Stromal cell of bone marrow (primary cell): ENCODE measurements at regions not wholly inside any gene's neighbourhood (a gene's known extent, or its start where the extent isn't known, plus 50 kb on each side); places are given as distances from the start of the nearest gene placed in this dataset.
"Not testable (repeated sequence)": the region's sequence is repeated elsewhere in the genome, so short reads cannot be mapped to it uniquely, and the experiment has no call there.

Source experiments
- DNase-seq: peaks from one replicate; pipeline ENCODE4 v3.0.0-alpha.2; 2012; ENCODE audit warnings: low read depth

DNA sequence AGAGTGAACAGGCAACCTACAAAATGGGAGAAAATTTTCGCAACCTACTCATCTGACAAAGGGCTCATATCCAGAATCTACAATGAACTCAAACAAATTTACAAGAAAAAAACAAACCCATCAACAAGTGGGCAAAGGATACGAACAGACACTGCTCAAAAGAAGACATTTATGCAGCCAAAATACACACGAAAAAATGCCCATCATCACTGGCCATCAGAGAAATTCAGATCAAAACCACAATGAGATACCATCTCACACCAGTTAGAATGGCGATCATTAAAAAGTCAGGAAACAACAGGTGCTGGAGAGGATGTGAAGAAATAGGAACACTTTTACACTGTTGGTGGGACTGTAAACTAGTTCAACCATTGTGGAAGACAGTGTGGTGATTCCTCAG is 1146.2 kb upstream of the SEMA6A start:
- DNase-seq: not testable (repeated sequence)

DNA sequence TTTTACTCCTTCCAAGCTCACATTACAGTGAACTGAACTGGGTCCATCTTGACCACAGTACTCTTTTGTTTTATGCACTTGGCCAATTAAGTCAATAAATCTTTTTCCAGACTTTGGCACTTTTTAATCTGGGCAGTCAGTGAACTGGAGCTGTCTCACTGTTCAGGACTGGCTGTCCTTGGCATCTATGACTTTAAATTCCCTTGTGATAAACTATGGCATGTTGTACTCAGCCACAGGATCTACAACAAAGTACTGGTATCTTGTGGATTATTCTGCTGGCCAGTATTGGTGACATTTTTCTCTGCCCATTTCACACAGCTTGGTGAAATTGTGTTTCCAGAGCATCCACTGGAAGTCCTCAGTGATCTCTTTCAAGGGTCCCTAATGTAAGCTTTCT is 1144.8 kb upstream of the SEMA6A start:
- DNase-seq: no peak

- DNase-seq: no peak
These were observed 1139.1 kb upstream of the SEMA6A start for GRCh38 chr5:117713585-117714198.

- DNase-seq: no peak
These were observed 1126.4 kb upstream of the SEMA6A start for GRCh38 chr5:117701062-117701461.

DNA sequence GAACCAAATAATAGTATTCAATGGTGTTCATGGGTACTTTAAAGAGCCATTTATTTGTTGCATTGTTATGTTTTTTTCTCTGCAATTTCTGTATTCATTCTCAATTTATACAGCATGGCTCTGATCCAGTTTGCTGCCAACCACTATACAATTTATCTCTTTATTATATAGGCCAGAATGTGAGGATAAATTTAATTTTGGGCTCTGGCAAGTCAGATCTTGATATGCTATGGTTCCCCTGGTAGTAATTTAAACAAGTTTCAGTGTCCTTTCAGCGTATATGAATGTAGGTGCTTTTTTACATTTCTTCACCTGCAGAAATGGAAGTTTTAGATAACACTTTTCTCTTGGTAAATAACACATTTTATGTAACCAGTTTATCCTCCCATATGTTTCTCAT is 1118.0 kb upstream of the SEMA6A start:
- DNase-seq: no peak

GRCh38 chr5:117691081-117691870 is 1116.7 kb upstream of the SEMA6A start:
- no peak for DNase-seq

- DNase-seq: no peak
These were observed 1116.0 kb upstream of the SEMA6A start for GRCh38 chr5:117690612-117691011.

DNA sequence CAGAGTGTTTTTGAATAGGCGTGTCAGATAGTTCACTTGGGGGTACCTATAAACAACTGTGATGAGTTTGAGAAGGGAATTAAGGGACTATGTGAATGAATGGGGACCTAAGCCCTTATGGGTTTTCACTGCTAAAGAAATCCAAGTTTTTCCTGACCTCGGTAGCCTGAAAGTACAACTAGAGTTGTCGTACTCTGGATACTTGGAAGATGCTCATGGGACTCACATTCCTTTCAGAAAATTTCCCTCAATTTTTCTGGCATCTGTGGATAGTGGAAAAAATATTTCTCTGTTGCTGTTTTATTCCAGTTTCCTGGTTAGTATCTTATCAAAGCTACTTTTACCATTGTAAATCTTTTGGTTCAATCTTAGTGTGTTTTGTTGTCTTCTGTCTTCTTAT is 1112.3 kb upstream of the SEMA6A start:
- DNase-seq: no peak

DNA sequence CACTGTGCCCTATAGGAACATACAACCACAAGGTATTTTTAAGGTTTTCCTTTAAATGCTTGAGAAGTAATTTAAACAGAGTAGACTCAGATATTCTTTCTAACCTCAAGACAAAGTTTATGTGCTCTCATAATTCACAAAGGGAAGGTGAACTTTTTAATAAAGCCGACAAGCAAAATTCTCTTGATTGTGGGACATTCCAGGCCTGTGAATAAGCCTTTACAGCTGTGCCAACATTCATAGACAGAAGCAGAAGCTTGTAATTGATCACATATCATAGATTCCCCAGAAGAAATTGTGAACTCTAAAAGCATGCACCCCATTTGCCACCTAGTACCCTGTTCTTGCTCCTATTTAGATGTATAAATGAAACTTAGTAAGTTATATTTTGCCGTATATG is 1107.8 kb upstream of the SEMA6A start:
- DNase-seq: no peak

GRCh38 chr5:117681431-117682254 is 1107.0 kb upstream of the SEMA6A start:
- DNase-seq: no peak

DNA sequence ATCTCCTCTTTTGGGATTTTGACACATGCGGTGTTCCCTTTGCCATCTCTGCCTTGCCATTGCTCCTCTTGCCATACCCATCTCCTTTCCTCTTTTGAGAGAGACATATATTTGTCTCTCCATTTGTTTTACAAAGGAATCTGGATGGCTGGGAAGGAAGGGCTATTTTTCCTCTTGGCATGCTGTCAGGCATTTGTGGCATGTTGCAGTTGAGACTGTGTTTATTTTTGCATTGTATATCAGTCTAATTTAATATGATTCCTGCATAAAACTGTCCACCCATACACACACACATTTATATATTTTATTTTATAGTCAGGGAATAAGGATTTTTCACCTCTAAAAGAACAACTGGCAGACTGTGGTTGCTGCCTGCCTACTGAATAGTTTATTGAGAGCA is 1105.8 kb upstream of the SEMA6A start:
- no peak for DNase-seq

GRCh38 chr5:117679046-117679445 is 1104.4 kb upstream of the SEMA6A start:
- no peak for DNase-seq

GRCh38 chr5:117675646-117676045 is 1101.0 kb upstream of the SEMA6A start:
- no peak for DNase-seq

DNA sequence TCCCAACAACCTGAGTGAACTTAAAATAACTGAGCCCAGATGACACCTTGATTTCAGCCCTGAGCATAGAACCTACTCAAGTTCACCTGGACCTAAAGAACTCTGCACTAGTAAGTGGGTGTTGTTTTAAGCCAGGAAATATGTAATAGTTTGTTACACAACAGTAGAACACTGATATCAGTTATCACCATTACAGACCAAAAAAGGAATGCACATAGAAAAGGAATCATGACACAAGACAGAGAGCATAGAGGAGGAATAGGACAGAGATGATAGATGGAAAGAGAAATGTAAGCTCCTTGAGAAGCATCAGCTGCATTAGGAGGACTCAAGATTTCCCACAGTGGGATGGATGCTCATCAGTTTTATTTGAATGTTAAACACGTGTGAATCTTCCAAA is 1096.9 kb upstream of the SEMA6A start:
- no peak for DNase-seq

DNA sequence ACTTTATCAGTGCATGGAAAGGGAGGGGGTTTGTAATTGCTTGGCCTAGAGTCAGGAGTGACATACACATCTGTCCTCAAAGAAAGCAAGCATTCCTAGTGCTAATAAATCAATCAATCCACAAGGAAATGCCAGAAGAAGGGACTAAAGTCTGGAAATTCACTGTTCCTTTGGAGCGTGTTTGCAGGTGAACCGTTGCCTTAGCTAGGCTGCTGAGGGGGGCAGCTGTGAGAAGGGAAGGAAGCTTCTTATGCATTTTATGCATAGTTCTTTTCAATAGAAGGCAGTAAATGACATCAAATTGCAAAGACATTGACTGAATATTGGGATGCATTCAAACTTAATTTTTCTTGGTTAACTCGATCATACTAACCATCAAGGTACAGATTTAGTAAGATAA is 1092.5 kb upstream of the SEMA6A start:
- DNase-seq: no peak

DNA sequence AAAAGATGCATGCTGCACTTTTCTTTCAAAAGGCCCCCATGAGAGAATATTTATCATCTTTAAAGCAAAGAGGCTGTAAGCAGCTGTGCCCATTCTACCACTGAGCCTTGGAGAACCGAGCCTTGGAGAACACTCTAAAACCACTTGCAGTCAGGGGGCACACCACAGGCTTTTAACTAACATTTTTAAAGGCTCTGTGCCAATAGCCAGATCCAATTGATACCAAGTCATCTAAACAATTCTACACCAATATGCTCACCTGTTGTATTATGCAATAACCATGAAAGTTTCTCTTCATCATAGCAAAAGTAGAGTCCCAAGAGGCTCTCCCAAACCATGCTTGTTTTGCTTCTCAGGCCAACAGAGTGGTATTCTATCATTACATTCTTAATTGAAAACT is 1090.5 kb upstream of the SEMA6A start:
- no peak for DNase-seq

DNA sequence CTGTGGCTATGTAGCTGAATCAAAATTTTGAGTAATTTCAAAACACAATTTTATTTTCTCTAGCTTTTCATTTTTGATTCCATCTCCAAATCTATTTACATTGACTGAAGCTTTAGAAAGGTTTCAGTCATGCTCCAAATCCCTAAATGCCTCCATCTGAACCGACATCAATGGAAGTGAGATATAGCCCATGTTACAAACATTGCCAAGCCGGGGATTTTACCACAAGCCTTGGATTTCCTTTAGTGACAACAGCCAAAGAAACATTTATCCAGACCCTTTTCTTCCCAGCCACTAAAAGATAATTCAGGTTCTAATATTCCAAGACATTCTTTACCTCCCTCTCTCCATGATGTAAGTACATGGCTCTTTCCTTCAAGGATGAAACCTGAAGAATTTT is 1087.7 kb upstream of the SEMA6A start:
- no peak for DNase-seq

DNA sequence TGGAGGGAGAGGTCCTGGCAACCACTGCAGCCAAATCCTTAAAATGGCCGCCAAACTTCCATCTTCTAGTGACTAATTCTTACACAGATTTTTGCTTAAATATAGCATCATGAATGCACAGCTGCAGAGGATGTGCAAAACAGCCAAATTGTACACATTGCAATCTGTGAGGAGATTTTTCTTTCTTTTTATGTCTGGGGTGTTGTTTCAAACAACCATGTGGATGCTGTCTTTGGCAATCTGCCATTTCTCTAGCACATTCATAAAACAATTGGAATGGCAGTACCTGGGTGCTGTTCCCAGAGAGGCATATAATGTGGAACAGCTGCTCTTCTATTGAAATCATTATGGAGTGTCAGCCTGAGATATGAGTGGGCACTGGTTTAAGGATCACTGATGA is 1082.9 kb upstream of the SEMA6A start:
- DNase-seq: no peak

DNA sequence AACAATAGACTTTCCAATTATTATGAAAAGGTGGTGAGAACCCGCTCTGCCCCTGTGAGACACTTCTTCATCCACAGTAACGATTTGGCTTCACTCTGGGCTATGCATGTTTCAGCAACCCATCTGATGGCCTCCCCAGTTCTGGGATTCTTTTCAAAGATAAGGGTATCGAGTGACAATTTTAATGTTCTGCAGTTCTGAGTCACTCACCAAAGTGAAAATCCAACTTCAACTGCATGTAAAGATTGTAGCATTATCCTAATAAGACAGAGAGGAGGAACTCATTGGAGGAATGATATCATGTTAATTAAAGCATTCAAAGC is 1078.3 kb upstream of the SEMA6A start:
- no peak for DNase-seq

DNA sequence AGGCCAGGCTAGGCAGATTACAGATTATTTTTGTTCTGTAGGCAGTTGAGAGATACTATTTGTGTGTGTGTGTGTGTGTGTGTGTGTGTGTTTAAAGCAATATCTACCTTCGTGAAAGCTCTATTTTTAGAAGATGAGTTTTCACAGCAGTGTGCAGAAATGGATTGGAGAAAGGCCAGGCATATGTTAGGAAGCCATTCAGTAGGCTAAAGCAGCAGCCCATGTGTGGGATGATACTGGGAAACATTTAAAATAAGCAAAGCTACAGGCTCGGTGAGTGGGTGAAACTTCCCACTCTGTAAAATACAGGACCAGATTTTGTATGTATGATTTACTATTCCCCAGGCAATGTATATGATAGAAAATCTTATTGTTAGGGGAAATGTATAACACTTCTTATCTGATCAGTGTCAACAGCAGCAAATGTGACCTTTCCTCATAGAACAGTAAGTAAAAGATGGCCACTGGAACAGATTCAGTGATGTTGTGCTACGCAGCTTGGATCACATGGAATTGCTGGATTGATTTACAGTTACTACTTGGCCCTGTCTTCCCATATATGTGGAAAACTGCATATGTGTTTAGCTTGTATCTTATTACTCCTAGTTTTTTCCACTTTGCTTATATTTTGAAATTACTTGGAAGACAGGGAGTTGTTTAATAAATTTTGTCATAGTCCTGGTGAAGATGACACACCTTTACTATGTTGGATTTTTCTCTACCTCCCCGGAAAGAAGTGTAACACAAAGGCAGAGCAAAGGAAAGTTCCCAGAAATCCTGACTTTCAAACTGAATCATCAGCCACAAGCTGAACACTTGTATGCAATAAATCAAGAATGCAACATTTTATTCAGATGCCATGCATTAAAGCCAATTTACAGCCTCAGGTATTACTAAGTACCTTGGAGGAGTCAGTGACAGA is 1077.7 kb upstream of the SEMA6A start:
- no peak for DNase-seq

DNA sequence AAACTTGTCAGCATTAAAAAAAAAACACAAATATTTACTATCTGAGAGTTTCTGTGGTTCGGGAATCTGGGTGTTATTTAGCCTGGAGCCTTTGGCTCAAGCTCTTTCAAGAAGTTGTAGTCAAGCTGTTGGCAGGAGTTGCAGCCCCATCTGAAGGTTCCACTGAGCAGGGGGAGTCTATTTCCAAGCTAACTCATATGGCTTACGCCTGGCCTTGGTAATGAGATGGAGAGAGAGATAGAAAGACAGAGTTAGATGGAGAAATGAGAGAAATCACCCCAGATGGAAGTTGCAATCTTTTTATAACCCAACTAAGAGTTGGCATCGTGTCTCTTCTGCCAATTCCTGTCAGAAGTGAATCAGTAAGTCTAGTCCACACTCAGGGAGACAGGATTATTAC is 1075.2 kb upstream of the SEMA6A start:
- DNase-seq: no peak

- no peak for DNase-seq
These were observed 1070.8 kb upstream of the SEMA6A start for GRCh38 chr5:117645400-117645799.
